GM13977 (cell line): ENCODE measurements at regions not wholly inside any gene's neighbourhood (a gene's known extent, or its start where the extent isn't known, plus 50 kb on each side); places are given as distances from the start of the nearest gene placed in this dataset.
"Not testable (repeated sequence)": the region's sequence is repeated elsewhere in the genome, so short reads cannot be mapped to it uniquely, and the experiment has no call there.

ENCODE experiments used
- DNase-seq: peaks from one replicate; pipeline ENCODE4 v3.0.0; 2012; ENCODE audit warnings: low spot score
- in situ Hi-C: fragments of 300-500 bp; cut with MboI; formaldehyde crosslinking; loops from one replicate; pipeline ENCODE4 v1.12.0; 2022; ENCODE audit warnings: low sequenced_read_pairs, low pct_unique_long_range_greater_than_20kb, mixed read lengths, inconsistent platforms; ENCODE audit not compliant: unreplicated experiment
- TF ChIP-seq, protein P1 (sequence below): IDR thresholded peaks from 2 replicates; pipeline ENCODE4 v1.5.1; 2012; ENCODE audit warnings: mild to moderate bottlenecking, control low read depth; ENCODE audit not compliant: insufficient read depth; ENCODE audit errors: extremely low read depth, missing control alignments

DNA sequence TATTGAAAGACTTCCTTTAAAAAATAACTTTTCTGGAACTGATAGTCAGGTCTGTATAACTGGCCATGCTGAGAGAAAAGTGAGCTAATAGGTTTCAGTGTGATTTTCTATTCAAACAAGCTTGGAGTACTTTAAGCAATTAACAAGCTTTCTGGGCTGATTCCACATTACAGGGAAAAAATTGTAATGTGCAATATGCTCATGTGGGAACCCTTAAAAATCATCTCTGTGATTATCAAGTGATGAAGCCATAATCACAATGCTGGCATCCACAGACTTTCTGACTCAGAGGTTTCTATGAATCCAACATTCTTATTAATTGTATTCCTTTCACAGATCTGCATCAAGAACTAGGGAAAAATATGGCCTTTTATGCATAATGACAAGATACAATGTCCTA is 212.2 kb upstream of the ACO1 start:
- TF ChIP-seq, protein P1, sequence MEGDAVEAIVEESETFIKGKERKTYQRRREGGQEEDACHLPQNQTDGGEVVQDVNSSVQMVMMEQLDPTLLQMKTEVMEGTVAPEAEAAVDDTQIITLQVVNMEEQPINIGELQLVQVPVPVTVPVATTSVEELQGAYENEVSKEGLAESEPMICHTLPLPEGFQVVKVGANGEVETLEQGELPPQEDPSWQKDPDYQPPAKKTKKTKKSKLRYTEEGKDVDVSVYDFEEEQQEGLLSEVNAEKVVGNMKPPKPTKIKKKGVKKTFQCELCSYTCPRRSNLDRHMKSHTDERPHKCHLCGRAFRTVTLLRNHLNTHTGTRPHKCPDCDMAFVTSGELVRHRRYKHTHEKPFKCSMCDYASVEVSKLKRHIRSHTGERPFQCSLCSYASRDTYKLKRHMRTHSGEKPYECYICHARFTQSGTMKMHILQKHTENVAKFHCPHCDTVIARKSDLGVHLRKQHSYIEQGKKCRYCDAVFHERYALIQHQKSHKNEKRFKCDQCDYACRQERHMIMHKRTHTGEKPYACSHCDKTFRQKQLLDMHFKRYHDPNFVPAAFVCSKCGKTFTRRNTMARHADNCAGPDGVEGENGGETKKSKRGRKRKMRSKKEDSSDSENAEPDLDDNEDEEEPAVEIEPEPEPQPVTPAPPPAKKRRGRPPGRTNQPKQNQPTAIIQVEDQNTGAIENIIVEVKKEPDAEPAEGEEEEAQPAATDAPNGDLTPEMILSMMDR: no peak
- no peak for DNase-seq
- in situ Hi-C loops: no loop called here

DNA sequence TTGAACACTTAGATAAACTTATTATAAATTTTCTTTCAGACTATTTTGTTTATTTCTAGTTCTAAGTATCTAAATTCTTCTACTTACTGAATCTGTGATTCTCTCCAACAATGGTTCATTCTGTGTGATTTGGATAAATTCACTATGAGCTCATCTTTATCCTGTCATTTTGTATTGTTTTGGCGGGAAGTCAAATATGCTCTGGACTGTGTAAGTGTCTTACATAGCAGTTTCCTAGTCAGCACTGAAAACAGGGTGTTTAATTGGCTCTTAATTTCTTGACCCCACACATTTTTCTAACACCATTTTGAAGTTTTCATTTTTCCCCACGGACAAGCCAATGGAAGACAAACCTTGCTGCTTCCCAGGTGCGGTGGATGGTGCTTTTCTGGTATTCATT is 207.0 kb upstream of the ACO1 start:
- in situ Hi-C loops: no loop called here
- TF ChIP-seq, protein P1: no peak
- DNase-seq: no peak

DNA sequence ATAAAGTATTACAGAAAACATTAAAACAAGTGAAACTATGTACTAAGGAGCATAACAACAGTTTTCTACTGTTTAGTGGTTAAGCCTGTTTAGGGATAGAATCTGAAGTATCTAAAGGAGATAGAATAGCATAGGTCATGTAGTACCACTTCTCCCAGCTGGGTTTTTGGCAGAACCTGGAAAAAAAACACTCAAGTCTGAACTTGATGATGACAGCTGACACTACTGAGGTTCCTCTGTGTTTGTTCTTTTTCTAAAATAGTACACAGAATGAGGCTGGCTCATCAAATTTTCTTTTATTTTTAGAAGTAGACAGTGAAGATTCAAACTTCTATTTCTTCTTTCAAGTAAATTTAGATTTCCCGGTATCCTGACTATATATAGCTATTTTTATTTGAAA is 203.8 kb upstream of the ACO1 start:
- TF ChIP-seq, protein P1: no peak
- no peak for DNase-seq
- in situ Hi-C loops: no loop called here

DNA sequence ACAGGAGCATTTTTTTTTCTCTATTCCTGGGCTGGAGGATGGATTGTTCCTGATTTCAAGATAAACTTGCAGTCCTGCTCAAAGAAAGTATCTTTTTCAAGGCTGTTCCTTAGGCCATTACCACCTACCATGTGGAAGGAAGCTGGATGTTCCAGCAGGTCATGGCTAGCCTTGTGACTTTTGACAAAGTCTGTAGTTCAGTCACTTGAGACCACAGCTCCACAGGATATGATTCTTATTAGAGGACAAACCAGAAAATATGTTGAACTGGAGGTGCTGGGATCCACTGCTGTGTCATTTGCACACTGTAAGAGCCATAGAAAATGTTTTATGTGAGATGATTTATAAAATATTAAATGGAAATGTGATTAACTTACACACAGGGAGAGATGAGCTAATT is 184.2 kb upstream of the ACO1 start:
- no peak for DNase-seq
- in situ Hi-C loops: no loop called here
- TF ChIP-seq, protein P1: no peak

DNA sequence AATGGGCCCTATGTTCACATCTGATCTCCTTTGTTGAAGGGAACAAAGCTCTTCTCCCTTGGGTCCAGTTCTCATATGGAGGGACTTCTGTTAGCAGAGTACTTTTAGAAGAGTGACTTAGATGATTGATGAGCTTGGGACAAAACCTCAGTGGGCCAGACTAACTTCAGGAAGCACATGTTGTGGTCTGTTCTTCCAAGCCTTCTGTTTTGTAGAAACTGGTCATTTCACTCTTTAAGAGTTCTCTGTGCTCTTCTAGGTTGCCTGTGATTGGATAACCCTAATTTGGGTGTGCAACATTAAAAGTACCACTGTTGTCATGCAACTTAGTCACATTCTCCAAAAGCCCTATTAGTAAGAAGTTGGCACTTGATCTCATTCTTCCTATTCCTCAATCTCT is 183.5 kb upstream of the ACO1 start:
- TF ChIP-seq, protein P1: no peak
- in situ Hi-C loops: no loop called here

DNA sequence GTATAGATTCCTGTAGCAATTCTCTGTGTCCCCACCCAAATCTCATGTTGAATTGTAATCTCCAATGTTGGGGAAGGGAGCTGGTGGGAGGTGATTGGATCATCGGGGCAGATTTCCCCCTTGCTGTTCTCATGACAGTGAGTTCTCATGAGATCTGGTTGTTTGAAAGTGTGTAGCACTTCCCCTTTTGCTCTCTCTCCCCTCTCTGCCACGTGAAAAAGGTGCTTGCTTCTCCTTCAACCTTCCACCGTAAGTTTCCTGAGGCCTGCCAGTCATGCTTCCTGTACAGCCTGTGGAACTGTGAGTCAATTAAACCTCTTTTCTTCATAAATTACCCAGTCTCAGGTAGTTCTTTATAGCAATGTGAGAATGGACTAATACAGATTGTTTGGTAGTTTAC is 175.3 kb upstream of the ACO1 start:
- DNase-seq, in situ Hi-C loops: not testable (repeated sequence)

More for the DNA sequence above, 183.5 kb upstream of the ACO1 start:
- no peak for DNase-seq

DNA sequence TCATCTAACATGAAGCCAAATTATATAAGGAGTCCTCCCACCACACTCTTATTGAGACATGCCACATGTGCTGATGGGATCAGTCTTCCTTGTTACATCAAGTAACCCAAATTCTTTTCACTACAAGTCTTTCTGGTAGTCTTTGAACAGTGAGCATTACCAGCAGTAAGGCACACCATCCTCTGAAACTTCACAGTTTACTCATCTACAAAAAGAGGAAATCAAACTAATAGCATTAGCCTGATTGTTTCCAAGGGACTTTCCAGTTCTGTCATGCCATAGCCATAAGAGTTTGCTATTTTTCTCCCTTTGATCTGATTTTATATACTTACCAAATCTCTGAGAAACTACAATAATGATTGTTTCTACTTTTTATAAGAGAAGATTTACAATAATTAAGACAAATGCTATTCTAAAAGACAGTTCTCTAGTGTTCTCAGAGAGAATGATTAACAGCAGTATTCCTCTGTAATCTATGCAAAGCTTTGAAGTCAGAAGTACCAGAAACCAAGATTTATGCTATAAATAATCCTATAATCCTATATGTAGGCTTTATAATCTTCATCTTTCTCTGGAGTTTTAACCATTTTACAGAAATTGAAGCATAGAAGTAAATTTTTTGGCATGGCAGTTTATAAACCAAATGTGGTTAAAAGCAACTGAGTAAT is 166.2 kb upstream of the ACO1 start:
- in situ Hi-C loops: no loop called here
- TF ChIP-seq, protein P1: no peak
- DNase-seq: peak; percentile 65
